HG03460 (cell line): ENCODE measurements at regions not wholly inside any gene's neighbourhood (a gene's known extent, or its start where the extent isn't known, plus 50 kb on each side); places are given as distances from the start of the nearest gene placed in this dataset.
"Not testable (repeated sequence)": the region's sequence is repeated elsewhere in the genome, so short reads cannot be mapped to it uniquely, and the experiment has no call there.

Source experiments
- ATAC-seq: cut with Tn5 transposase; IDR thresholded peaks from one replicate; pipeline ENCODE4 v1.9.1; 2021; ENCODE audit not compliant: unreplicated experiment

DNA sequence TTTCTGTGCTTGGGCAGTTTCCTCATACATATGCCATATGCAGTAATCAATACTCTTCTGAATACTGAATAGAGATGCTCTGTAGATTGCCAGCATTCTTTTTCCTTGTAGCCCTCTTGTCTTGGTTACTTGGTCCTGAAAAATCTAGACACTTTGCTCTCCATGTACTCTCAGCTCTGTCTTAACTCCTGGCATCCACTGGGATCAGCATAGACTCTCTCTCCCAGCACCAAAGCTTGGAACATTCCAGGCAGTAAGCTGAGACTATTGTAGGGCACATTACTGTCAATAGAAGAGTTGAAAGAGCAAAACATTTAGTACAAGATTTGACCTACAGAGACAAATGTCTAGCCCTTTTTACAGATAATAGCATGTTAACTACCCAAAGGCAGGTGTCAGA, 1100.3 kb downstream of the TBL1XR1 start:
- ATAC-seq: no peak

DNA sequence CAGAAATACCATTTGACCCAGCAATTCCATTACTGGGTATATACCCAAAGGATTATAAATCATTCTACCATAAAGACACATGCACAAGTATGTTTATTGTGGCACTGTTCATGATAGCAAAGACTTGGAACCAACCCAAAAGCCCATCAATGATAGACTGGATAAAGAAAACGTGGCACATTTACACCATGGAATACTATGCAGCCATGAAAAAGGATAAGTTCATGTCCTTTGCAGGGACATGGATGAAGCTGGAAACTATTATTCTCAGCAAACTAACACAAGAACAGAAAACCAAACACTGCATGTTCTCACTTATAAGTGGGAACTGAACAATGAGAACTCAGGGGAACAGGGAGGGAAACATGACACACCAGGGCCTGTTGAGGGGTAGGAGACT, 1103.4 kb downstream of the TBL1XR1 start:
- ATAC-seq: not testable (repeated sequence)

DNA sequence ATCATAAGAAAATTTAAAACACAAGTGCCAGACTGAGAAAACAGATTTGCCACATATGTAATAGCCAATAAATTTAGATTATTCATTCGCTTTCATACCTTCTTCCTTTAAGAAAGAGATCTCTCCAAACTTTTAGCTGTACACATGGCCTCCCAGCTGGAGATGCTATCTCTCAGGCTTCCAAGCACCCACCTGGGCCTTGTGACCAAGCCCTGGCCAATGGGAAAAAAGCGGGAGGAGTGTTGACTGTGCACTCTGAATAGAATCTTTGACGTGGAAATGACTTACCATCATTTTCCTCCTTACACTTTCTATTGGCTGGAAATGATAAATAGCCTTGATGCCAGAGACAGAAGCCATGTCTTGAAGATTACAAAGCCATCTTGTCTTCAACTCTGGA, 1106.6 kb downstream of the TBL1XR1 start:
- ATAC-seq: no peak

DNA sequence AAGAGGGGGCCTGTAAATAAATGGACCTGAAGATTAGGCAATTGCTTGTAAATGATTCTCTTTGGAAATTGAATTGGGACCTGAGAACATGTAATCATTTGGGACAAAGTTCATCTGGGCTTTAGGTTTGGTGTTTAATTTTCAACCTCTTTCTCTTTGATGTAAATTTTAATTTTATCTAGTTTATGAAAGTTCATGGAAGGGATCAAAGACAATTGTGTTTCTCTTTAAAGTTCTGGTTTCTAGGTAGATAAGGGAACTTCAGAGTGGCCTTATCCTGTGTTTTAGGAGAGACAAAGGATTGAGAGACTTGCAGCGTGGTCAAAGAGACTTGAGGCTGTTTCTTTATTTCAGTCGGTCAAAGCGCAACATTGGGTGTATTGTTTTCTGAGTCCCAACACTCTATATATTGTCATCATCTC, 1108.3 kb downstream of the TBL1XR1 start:
- ATAC-seq: no peak

DNA sequence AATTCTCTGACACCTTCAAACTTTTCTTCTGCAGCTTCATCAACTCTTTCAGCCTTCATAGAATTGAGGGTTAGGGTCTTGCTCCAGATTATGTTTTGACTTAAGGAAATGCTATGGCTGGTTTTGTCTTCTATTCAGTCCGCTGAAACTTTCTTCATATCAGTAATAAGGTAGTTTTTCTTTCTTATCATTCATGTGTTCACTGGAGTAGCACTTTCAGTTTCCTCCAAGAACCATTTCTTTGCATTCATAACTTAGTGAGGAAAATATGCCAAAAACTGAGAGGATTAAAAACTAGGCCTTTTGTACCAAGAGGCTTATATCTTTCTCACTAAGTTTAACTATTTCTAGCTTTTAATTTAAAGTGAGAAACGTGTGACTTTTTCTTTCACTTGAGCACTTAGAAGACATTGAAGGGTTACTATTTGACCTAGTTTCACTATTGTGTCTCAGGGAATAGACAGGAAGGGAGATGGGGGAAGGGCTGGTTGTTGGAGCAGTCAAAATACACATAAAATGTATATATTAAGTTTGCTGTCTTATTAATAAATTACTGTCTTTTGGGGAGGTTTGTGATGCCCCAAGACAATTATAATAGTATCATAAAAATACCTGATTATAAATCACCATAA, 1110.1 kb downstream of the TBL1XR1 start:
- no peak for ATAC-seq

DNA sequence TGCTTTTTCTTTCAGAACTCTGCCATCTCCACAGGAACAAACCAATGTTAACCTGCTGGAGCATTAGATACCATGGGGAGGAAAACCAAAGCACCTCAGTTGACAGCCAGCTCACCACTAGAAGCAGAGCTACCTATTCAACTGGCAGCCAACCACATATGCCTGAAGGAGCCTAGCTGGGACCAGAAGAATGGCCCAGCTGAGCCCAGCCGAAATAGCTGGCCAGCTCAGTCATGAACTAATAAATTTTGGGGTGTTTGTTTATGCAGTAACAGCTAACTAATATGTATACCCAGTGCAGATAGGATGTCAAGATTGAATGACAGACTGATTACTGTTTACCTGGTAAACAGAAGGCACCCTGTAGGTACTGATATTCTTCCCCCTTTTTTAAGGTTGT, 1117.5 kb downstream of the TBL1XR1 start:
- no peak for ATAC-seq

DNA sequence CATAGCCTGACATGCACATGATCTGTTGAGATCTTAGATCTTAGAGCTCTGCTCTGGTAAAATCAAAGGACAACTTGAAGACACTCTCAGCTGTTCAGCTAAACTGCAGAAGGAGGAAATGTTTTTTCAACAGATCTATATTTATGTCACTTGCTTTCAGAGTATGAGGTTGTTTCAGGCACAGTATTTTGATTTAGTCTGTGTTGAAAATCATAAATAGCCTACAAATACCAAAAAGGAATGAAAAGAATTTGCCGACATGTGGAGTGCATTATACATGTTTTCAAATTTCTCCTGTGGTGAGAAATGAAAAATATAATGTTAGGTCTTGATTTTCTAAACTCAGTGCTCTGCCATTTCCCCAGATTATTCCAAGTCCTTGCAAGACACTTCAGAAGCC, 1118.4 kb downstream of the TBL1XR1 start:
- ATAC-seq: no peak

DNA sequence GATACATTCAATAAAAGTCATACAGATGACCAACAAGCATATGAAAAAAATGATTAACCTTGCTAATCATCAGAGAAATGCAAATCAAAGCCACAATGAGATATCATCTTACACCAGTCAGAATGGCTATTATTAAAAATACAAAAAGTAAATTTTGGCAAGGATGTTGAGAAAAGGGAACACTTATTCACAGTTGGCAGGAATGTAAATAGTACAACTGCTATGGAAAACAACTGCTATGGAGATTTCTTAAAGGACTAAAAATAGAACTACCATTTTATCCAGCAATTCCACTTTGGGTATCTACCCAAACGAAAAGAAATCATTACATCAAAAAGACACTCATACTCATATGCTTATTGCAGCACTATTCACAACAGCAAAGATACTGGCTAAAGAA, 1121.8 kb downstream of the TBL1XR1 start:
- ATAC-seq: no peak

DNA sequence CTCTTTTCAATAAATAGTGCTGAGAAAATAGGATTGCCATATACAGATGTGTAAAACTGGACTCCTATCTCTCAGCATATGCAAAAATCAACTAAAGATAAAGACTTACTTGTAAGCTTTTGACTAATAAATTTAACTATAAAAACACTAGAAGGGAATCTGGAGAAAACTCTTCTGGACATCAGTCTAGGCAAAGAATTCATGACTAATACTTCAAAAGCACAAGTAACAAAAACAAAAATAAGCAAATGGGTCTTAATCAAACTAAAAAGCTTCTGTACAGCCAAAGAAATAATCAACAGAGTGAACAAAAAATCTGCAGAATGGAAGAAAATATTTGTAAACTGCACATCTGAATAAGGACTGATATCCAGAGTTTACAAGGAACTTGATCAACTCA, 1122.2 kb downstream of the TBL1XR1 start:
- no peak for ATAC-seq

DNA sequence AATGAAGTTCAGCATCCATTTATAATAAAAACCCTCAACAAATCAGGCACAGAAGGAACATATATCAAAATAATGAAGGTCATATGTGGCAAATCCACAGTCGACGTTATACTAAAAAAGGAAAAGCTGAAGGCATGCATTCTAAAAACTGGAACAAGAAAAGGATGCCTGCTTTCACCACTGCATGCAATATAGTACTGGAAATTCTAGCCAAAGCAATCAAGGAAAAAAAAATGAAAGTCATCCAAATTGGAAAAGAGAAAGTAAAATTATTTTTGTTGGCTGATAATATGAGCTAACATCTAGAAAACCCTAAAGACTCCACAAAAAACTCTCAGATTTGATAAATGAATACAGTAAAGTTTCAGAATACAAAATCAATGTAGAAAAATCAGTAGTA, 1123.2 kb downstream of the TBL1XR1 start:
- no peak for ATAC-seq

DNA sequence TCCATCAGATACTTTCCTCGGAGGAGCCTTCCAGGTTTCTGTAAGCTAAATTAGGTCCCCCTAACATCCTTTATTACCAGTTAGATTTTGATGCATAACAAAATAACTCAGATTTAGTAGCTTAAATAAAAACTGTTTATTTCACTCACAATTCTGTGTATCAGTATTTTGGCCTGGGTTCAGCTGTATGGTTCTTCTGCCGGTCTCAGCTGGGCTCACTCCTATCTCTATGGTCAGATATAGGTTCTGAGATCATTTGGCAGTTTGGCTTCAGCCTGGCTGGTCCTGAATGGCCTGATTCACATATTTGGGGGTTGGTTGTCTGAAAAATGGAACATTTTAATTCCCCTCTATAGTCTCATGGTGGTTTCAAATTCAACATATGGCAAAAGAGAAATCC, 1125.3 kb downstream of the TBL1XR1 start:
- ATAC-seq: no peak

DNA sequence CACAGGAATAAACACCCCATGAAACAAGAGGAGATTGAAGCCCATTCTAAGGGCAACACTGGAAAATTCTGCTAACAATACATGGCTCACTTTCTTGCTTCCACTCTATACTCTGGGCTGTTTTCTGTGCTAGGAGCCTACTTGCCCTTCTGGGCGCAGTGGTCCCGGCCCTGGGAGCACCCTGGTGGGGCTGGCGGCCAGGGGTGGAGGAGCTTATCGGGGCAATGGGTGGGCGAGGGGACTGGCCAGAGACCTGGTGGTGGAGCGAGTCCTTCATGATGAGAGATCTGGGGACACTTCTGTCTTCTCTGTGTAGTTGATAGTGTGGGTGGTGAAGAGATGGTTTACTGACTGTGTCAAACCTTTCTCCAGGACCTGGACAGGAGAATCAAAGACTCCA, 1128.5 kb downstream of the TBL1XR1 start:
- no peak for ATAC-seq

DNA sequence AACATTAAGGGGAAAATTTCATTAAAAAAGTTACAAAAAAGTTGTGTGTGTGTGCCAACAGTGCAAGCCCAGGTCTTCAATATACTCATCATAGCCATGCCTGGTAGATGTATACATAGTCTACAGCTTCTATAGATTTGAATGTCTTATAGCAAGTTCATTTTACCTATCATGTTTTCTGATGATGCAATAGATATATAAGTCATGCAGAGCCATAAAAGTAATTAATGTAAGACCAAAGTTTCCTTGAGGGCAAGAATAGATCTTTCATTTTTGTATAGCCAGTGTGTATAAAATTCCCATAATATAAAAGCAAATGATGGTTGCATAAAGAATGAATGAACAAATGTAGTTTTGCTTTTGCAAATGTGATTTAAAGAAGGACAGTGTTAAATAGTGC, 1138.4 kb downstream of the TBL1XR1 start:
- no peak for ATAC-seq

DNA sequence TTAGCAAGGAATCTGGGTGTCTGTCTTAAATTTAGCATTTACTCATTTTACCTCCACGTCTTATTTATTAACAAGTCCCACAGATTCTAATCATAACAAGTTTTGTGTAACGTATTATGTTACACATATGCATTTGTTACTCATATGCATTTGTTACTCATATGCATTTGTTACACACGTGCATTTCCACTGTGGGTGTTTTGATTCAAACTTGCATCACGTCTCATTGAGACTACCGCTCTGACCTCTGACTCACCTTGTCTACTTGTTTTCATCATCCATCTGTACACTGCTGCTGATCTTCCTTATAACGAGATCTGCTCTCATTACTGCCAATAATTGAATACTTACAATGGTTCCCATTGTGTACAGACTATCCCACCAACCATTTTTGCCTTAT, 1141.4 kb downstream of the TBL1XR1 start:
- no peak for ATAC-seq

DNA sequence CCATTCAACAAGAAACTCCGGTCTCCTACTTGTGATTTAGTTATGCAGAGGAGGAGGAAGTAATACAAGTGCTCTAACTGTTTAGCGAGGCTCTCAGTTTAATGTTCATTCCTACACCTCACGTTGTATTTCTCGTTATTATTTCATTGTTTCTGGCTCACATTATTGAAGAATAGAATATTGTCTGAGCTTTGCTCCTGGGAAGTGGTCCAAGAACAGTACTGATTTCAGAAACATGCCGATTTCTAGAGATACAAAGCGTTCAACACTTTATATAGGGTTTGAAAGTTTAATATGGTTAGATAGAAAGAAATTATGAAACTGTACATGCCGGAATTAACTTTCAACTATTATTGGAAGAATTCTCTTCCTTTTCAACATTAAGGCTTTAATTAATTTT, 1145.5 kb downstream of the TBL1XR1 start:
- no peak for ATAC-seq

DNA sequence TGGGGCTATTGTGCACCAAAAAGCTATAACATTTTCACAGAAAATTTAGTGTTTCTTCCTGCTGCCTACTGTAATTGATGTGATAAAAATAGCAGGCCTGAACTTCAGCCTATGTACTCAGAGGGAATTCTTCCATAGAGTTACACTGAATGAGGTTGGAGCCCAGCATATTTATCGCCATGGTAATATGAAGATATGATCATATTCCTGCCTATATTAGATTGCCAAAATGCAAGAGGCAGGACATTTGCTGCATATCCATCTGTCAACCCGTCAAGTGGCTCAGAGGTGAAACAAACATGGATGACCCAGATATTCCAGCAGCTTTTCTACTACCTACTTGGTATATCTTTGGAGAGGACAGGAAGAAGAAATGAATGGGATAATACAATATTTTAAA, 1150.6 kb downstream of the TBL1XR1 start:
- ATAC-seq: no peak

DNA sequence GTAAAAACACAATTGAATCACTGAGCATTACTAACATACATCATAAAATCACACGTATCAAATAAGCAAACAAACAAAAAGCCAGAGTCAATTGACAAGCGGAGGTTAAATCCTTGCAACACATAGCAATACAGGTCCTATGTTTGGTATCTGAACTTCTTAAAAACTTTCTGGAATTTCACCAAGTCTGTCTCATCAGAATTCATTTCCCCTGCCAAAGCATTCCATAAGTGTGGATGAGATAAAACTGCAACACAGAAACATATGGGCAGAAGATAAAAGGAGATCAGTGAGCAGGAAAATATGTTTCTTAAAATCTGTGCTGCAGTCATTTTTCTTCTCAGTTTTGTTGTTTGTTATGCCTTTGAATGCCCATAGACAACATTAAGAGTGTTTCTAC, 1155.5 kb downstream of the TBL1XR1 start:
- no peak for ATAC-seq

DNA sequence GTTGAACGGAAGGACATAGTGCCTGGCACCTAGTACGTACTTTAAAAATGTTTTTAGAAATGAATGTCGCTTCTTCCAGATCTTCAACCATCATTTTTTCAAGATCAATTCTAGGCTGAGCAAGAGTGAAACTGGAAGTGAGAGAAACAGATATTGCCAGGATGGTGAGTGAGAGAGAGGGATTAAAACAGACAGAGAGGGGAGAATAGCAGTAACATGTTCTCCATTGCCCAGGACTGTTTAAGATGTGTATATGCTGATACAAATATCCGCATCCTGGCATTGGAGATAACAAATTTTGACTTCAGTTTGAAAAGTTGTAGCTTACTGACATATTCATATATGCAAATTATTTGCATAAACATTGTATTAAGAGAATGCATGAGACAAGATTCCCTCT, 1156.1 kb downstream of the TBL1XR1 start:
- ATAC-seq: no peak

DNA sequence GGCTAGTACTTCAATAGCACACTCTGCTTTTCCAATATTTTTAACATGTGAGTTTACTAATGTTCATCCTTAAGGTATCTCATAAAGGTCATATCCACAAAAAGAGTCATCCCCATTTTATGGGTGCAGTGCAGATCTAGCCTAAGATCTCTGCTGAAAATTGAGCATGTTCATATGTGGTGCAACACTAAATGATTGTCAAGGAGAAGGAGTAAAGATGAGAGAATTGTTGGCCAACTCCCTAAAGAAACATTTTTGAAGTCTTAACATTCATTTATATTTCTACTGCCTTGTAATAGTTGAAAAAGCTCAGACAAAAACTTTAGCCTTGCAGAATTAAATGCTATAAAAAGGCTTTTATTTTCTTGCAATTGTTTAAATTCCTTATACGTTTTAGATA, 1159.6 kb downstream of the TBL1XR1 start:
- no peak for ATAC-seq

DNA sequence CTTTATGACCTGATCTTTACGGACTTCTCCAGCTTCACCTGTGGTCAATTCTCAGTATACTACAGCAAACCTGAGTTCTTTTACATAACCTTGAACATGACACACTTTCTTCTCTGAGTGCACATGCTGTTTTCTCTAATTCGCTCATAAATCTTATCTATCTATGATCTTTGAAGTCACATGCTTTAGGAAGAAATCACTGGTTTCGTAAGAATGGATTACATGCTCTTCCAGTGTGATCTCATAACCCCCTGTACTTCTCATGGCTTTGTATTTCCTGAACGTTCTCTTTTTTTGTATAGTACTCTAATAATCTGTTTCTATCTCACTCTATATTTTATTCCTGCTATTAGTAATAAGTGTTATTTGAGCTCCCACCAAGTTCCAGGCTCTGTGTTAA, 1165.2 kb downstream of the TBL1XR1 start:
- ATAC-seq: no peak

DNA sequence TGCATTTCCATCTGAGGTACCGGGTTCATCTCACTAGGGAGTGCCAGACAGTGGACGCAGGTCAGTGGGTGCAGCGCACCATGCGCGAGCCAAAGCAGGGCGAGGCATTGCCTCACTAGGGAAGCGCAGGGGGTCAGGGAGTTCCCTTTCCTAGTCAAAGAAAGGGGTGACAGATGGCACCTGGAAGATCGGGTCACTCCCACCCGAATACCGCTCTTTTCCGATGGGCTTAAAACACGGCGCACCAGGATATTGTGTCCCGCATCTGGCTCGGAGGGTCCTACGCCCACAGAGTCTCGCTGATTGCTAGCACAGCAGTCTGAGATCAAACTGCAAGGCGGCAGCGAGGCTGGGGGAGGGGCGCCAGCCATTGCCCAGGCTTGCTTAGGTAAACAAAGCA, 1157.1 kb downstream of the NAALADL2 start:
- not testable (repeated sequence) for ATAC-seq

DNA sequence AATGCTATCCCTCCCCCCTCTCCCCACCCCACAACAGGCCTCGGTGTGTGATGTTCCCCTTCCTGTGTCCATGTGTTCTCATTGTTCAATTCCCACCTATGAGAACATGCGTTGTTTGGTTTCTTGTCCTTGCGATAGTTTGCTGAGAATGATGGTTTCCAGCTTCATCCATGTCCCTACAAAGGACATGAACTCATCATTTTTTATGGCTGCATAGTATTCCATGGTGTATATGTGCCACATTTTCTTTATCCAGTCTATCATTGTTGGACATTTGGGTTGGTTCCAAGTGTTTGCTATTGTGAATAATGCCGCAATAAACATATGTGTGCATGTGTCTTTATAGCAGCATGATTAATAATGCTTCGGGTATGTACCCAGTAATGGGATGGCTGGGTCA, 1156.1 kb downstream of the NAALADL2 start:
- ATAC-seq: not testable (repeated sequence)

DNA sequence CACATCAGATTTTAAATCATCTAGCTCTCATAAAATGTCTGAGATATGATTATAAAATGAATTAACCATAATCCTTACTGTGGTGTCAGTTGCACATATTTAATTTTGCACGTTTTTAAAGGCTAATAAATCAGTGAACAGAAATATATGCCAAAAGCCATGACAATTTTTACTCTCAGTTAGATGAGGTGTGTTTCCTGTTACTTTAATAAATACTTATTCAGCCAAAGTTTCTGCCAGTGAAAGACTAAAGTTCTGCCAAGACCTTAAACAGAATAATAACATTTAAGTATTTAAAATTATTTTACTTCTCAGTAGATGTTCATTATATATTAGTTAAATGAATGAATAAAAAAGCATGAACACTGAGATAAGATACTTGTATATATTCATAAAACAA, 1150.1 kb downstream of the NAALADL2 start:
- no peak for ATAC-seq

DNA sequence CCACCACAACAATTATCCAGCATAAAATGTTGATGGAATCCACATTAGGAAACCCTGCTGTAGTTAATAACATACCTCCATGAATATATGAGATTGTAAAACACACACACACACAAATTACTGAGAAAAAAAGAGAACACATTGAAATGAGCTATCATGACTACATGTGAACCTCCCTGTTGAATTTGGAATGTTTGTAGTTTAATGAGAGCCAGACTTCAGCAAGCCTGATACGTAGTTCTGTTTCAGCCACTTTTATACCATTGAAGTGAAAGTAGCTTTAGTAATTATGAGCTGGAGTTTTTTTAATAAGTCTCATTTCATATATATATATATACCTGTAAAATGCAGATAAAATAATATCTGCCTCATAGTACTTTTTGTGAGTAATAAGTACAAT, 1146.4 kb downstream of the NAALADL2 start:
- no peak for ATAC-seq
